GM18508 (cell line): ENCODE measurements at regions not wholly inside any gene's neighbourhood (a gene's known extent, or its start where the extent isn't known, plus 50 kb on each side); places are given as distances from the start of the nearest gene placed in this dataset.

ENCODE experiments used
- ATAC-seq: cut with Tn5 transposase; IDR thresholded peaks from one replicate; pipeline ENCODE4 v1.9.1; 2021; ENCODE audit warnings: moderate number of reproducible peaks; ENCODE audit not compliant: insufficient read depth, unreplicated experiment

GRCh38 chr5:69030358-69031062 is 63.3 kb upstream of the SLC30A5 start:
- ATAC-seq, result no peak

- no peak for ATAC-seq
Measured at GRCh38 chr5:69032009-69032408, 61.8 kb upstream of the SLC30A5 start.

GRCh38 chr5:69033690-69034089 is 60.1 kb upstream of the SLC30A5 start:
- ATAC-seq, result no peak

- ATAC-seq, result no peak
Measured at GRCh38 chr5:69034898-69035297, 58.9 kb upstream of the SLC30A5 start.

- no peak for ATAC-seq
Measured at GRCh38 chr5:69035665-69036064, 58.1 kb upstream of the SLC30A5 start.

- no peak for ATAC-seq
Measured at GRCh38 chr5:69038539-69038938, 55.3 kb upstream of the SLC30A5 start.

- no peak for ATAC-seq
Measured at GRCh38 chr5:69039829-69040228, 54.0 kb upstream of the SLC30A5 start.

- ATAC-seq, result no peak
Measured at GRCh38 chr5:69042500-69042899, 51.3 kb upstream of the SLC30A5 start.

GRCh38 chr5:69042915-69043654 is 50.7 kb upstream of the SLC30A5 start:
- peak; percentile 84 for ATAC-seq

- no peak for ATAC-seq
Measured at GRCh38 chr5:69043655-69043996, 50.2 kb upstream of the SLC30A5 start.
